HG03469 (cell line): ENCODE measurements at regions not wholly inside any gene's neighbourhood (a gene's known extent, or its start where the extent isn't known, plus 50 kb on each side); places are given as distances from the start of the nearest gene placed in this dataset.

Source experiments
- ATAC-seq: cut with Tn5 transposase; IDR thresholded peaks from one replicate; pipeline ENCODE4 v1.9.1; 2021; ENCODE audit warnings: mild to moderate bottlenecking, moderate library complexity, moderate number of reproducible peaks; ENCODE audit not compliant: unreplicated experiment

DNA sequence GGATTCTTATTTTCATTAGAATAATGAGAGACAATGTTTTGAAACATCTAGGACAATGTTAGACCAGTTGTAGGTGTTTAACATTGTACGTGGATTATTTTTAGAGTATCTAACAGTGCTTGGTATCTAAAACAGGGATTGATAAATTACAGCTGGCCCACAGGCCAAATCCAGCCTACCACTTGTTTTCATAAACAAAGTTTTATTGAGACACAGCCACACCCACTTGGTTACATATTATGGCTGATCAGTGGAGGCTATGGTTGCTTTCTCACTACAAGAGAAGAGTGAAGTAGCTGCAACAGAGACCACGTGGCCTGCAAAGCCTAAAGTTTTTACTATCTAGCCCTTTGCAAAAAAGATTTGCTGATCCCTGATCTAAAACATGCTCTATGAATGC lies 223.1 kb upstream of the CTNNB1 start:
- ATAC-seq = no peak

- no peak for ATAC-seq
Observed at GRCh38 chr3:40978442-40978841, 220.9 kb upstream of the CTNNB1 start.

DNA sequence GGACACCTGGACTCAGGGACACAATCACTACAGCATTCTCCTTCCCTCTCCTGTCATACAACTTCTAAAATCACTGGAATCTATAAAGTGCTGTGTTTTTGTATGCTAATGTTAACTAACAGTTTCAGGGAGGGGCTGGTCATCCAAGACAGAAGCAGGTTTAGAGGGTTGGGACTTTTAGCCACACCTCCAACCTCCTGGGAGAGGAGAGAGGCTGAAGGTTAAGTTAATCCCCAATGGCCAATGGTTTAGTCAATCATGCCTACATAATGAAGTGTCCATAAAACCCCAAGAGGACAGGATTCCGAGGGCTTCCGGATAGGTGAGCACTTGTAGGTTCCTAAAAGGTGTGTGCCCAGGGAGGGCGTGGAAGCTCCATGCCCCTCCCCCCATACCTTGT lies 219.3 kb upstream of the CTNNB1 start:
- ATAC-seq = no peak

GRCh38 chr3:40980467-40980866 lies 218.8 kb upstream of the CTNNB1 start:
- ATAC-seq = no peak

DNA sequence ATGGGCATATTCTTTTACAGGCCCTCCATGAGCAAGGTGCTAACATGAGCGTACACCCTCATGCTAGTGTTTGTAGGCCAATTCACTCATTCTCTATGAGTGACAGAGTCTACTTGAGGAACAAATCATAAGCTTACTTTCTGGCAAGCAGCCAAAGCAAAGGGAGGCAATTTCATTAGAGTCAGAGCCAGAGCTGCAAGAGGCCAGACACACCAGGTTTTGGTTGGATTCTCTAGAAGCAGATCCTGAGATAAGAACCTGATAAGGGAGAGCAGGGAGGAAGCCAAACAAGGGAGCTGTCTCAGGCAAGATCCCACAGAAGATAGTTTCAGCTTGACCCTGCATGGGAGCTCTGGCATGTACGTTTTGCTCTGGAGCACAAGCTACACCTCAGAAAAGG lies 214.1 kb upstream of the CTNNB1 start:
- no peak for ATAC-seq

GRCh38 chr3:40988468-40988867 lies 210.8 kb upstream of the CTNNB1 start:
- ATAC-seq = no peak

DNA sequence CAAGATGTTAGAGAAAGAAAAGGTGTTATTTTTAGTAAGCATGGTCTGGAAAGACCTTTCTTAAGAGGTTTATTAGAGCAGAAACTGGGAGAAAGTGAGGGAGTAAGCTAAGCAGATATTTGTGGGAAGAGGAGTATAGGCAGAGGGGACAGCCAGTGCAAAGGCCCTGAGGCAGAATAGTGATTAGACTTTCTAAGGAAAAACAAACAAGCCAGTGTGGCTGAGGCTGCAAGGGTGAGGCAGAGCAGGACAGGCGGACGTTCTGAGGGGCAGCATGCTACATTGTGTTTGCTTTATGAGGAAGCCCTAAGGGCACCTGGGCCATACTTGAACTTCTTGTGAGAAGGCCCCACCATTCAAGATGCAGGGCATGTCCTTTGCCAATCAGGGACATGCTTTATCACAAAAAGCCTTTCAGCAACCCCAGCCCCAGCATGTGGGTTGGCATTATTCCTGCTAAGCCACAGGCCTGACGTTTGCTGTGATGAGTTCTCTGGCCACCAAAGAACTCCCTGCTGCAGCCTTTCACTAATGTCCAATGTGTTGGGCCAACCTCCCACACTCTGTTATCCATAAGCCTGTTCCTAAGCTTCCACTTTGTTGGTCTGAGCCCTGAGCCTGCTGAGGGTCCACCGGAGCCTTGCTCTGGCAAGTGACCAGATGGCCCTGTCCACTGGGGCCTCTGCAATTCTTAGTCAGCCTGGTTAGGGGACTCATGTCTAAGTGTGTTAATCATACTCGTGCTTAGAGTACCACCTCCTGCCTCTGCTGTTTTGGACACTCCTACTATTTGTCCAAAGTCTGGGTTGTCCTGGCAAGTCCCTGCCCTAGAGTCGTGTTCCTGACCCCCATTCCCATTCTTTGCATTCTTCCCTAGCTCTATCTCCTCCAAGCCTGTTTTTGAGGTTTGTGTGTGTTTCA lies 209.9 kb upstream of the CTNNB1 start:
- ATAC-seq = no peak

- ATAC-seq = no peak
Observed at GRCh38 chr3:40990062-40990456, 209.2 kb upstream of the CTNNB1 start.

DNA sequence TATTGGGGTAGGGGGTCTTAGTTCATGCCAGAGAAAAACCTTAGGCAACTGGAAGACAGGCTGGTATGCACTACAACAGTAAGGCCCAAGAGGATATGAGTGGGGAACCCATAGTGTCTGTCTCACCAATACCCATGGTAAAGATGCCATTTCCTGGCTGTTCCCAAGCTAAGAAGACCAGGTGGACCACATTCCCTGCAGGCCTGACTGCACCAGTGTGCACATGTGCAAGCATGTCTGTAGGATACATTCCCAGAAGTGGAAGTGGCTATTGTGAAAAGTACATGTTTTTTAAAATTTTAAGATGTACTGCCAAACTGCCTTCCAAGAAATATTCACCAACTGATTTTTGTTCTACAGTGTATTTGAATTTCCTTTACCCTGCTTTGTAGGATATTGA lies 207.3 kb upstream of the CTNNB1 start:
- no peak for ATAC-seq

- ATAC-seq = no peak
Observed at GRCh38 chr3:40994611-40995010, 204.7 kb upstream of the CTNNB1 start.

GRCh38 chr3:40995271-40995670 lies 204.0 kb upstream of the CTNNB1 start:
- no peak for ATAC-seq

DNA sequence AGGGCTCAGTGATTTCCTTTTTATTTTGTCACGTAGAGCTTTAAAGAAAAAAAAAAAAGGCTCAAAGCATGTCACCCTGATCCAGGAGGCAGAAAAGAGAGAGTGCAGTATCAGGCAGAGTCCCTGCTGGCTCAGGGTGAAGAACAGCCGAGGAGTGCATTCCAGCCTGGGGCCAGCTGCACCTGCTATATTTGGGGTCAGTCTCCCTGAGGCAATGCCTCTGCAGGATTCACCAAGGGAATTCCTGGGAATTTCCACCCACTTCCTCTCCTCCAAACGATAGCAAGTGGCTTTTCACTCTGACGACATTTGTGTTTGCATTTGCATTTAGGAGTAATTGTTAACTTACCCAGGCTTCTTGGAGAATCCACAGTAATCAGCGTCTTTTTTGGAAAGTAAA lies 202.9 kb upstream of the CTNNB1 start:
- no peak for ATAC-seq

DNA sequence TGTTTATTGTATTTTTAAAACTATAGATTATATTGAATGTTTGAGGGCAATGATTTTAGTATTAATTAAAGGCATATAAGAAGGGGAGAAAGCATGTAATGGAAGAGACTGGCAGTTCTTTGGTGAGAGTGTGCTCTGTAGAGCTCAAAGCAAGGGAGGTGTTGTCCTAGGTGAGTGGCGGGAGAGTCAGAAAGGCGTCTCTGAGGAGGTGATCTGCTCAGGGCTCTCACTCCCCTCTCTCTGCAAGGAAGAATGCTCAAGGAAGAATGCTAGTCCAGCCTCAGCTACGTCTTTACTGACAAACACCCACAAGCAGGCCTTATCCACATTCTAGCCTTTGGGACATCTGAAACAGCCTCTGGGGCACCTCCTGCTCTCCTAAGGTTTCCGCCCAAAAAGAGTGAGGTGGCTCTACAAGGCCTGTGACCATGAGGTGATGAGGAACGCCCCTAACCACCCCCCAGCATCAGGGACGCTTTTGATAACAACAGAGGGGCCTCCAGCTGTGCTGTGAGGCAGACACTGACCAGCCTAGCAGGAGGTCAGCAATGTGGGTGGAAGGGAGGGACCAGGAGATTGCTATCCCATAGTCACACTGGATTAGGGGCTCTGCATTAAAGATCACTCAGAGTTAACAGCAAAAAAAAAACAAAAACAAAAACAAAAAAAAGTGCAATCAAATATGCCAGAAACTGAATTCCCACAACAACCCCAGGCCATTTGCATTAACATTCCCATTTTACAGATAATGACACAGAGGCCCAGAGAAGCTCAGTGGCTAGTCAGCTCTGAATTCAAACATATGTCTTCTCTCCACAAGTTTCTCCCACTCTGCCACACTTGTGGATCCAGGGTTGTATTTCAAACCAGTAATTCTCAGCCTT lies 202.2 kb upstream of the CTNNB1 start:
- ATAC-seq = no peak

DNA sequence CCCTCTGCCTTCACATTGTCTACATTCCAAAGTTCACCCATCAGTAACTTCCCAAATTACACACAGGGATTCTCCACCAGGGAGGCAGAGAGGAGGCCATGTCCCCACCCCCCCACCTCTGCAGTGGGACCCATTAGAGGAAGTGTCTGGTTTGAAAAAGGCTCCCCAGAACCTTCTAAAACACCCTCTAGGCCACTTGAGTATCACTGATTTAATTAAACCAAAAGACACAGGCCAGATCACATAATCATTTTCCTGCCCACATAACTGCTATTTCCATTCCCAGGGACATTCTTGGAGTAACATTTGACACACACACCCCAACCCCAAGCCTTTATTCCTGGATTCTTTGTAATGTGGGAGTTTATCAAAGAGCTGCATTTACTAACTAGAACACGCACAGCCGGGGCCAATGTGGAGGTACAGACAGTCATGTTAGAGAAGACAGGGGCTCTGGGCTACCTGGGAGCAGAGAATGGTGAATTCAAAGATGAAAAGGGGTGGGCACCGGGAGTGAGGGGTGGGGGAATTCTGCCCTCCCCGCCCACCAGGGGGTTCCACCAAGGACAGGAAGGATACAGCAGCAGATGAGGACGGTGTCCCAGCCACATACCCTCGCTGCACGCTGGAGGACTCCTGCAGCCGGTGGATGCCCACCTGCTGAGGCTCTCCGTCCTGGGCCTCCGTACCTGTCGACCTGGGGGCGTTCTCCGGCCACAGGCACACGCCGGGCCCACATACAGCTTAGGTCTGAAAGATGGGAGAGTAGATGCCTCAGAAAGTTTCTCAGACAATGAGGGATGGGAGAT lies 201.4 kb upstream of the CTNNB1 start:
- ATAC-seq = no peak

DNA sequence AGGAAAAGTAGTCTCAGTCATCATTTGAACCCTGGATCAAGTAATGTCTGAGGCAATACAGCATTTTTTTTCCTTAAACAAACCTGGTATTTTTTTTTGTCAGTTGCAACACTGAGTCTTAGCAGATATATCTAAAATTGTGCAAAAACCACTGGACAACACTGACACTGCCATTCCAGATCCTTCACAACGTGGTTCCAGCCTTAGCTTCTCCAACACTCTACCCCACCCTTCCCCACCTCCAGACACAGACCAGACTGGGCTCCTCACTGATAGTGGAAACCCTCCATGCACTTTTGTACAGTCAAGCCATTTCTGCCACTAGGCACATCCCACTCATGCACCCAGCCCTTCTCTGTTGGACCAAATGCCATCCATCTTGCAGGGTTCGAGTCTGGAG lies 199.6 kb upstream of the CTNNB1 start:
- ATAC-seq = no peak

GRCh38 chr3:41000471-41000870 lies 198.8 kb upstream of the CTNNB1 start:
- ATAC-seq = no peak

DNA sequence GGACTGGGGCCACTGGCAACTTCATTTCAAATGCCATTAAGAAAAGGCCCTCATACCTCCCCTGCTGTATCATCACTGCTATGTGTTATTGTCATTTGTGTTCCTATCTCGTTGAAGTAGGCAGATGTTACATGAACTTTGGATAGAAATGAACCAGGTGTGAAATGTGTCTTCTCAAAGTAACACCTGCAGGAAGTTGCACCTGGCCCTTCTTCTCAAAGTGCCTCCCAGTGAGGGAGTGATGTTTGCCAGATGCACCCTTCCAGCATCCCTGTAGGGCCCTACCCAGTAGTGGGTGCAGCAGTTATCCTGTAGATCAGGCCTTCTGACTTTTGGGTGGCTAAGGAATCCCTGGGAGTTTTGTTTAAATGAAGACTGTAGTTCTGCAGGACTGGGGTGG lies 197.7 kb upstream of the CTNNB1 start:
- ATAC-seq = no peak

DNA sequence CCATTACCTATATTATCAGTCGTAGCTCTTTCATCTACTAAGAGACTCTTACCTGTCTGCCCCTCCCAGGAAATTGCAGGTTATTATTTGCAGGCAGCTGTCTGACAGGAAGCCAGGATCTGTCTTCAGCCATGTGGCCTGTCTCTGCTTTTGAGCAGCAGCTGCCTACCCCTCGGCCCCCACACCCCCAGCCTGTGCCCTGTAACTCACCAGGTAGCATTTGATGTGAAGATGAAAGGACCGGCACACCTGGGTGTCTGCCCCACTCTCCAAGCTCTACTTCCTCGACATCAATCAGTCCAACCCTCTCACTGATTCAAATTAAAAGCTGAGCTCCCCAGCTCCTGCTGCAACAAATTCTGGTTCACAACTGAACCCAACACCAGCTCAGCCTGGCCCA lies 197.2 kb upstream of the CTNNB1 start:
- ATAC-seq = no peak

GRCh38 chr3:41007399-41007798 lies 191.9 kb upstream of the CTNNB1 start:
- no peak for ATAC-seq

- no peak for ATAC-seq
Observed at GRCh38 chr3:41011854-41012253, 187.5 kb upstream of the CTNNB1 start.

- ATAC-seq = no peak
Observed at GRCh38 chr3:41018855-41019254, 180.4 kb upstream of the CTNNB1 start.
